Esophagus squamous epithelium (tissue), 4 donors: ENCODE measurements at regions not wholly inside any gene's neighbourhood (a gene's known extent, or its start where the extent isn't known, plus 50 kb on each side); places are given as distances from the start of the nearest gene placed in this dataset.

Experiments
- CTCF ChIP-seq, 6 experiments: fragments of 450-650 bp in 4 of 6; fragments of 200-600 bp in 2 of 6; sonication (generic) in 2 of 6; IDR thresholded peaks; one replicate each; pipeline ENCODE4 v1.5.1; 2016 to 2019; ENCODE audit warnings: antibody characterized with exemption in 6 of 6, mild to moderate bottlenecking in 4 of 6, moderate library complexity in 4 of 6
- POLR2A ChIP-seq, 4 donors: fragments of 450-650 bp; IDR thresholded peaks; one replicate each; pipeline ENCODE4 v1.6.1; 2017; ENCODE audit warnings: antibody characterized with exemption in 4 of 4, mild to moderate bottlenecking in 4 of 4, moderate library complexity in 3 of 4

GRCh38 chr15:97406841-97407240 lies 553.7 kb upstream of the ARRDC4 start:
- TF ChIP-seq POLR2A (IDR thresholded peaks at IDR 0.05) (no peak), CTCF (IDR thresholded peaks at IDR 0.05) (no peak)
